Astrocyte of the cerebellum (primary cell): ENCODE measurements at regions not wholly inside any gene's neighbourhood (a gene's known extent, or its start where the extent isn't known, plus 50 kb on each side); places are given as distances from the start of the nearest gene placed in this dataset.

Source experiments
- DNase-seq: peaks from one replicate; pipeline ENCODE4 v3.0.0-alpha.2; 2011; ENCODE audit warnings: low read depth
- H3K4me3 ChIP-seq: 2 replicates; pipeline ENCODE4 v1.5.1; 2011; ENCODE audit warnings: mild to moderate bottlenecking, low read depth, low read length, moderate library complexity
- CTCF ChIP-seq: IDR thresholded peaks from 2 replicates; pipeline ENCODE4 v1.5.1; 2012; ENCODE audit warnings: low read length, low read depth, moderate library complexity, mild to moderate bottlenecking; ENCODE audit errors: missing control alignments
- in situ Hi-C: cut with HindIII; loops from 2 replicates; pipeline ENCODE4 v1.10.0; 2017; ENCODE audit warnings: low sequenced_read_pairs

DNA sequence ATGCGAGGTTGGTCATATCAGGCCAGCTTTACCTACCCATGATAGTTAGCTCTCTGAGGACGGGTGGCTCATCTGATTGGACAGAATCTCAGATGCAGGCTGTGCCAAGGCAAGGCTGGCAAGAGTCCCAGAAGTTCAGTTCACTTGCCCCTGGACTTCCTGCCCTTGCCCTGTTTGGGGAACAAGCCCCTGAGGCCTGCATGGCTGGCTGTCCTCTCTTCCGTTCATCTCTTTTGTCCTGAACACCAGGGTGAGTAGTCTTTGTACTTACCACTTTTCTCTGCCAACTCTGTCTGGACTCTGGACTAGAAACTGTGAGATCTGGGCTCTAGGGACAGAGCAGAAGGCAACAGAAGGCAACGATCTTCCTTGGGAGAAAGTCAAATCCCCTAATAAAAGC is 769.9 kb downstream of the QKI start:
- in situ Hi-C loops: no loop called here
- H3K4me3 ChIP-seq: no peak overlapping the region
- DNase-seq: no peak
- no peak for TF ChIP-seq CTCF

GRCh38 chr6:164183556-164184123 is 769.1 kb downstream of the QKI start:
- no peak for DNase-seq
- H3K4me3 ChIP-seq: no peak overlapping the region
- TF ChIP-seq CTCF: no peak
- in situ Hi-C loops: no loop called here

- no peak overlapping the region for H3K4me3 ChIP-seq
- no peak for DNase-seq
- in situ Hi-C loops: no loop called here
- no peak for TF ChIP-seq CTCF
Observed at GRCh38 chr6:164178679-164179332, 764.3 kb downstream of the QKI start.

DNA sequence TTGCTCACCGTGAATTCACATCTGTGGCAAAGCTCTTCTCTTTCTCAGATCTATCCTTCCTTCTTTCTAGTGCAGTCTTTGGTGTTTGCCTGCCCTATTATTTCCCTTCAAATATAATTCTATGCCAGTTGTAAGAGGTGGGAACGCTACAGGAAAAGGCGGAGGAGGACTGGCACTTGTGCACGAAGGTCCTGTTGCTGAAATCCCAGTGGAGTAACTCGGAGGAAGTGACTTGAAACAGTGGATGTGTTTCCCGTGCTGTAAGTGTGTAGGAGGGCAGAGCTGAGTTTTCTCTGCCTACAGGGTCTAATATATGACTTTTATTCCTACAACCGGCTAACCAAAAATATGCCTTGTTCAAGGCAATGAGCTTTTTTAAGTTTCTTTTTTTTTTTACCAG is 754.8 kb downstream of the QKI start:
- TF ChIP-seq CTCF: no peak
- in situ Hi-C loops: no loop called here
- H3K4me3 ChIP-seq: no peak overlapping the region
- no peak for DNase-seq

GRCh38 chr6:164168595-164168994 is 754.1 kb downstream of the QKI start:
- in situ Hi-C loops: no loop called here
- no peak for DNase-seq
- no peak for TF ChIP-seq CTCF
- H3K4me3 ChIP-seq: no peak overlapping the region

DNA sequence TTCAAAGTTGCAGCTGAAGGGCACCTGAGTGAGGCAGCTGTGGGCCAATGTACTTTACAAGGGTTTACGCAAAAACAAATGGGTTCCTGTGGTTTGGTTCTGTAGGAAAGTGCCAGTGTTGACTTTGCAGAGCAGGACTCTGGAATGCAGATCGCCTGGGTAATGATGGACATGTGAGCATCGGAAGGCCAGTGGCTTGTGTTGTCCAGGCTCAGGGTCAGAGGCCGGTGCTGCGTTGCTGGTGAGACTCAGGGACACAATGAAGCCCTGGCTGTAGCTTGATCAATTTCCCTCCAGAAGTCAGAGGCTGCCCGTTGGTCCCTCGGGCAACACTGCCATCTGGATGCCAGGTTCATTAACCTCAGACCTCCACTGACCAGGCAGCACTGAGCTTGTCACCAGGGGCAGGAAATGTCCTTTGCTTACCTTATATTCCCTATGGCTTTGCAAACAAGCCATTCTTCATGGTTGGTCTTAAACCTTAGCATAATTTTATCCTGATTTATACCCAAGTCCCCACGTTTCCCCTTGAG is 753.4 kb downstream of the QKI start:
- no peak for DNase-seq
- in situ Hi-C loops: no loop called here
- TF ChIP-seq CTCF: no peak
- no peak overlapping the region for H3K4me3 ChIP-seq
